IPS-20b (cell line): ENCODE measurements at regions not wholly inside any gene's neighbourhood (a gene's known extent, or its start where the extent isn't known, plus 50 kb on each side); places are given as distances from the start of the nearest gene placed in this dataset.

Experiments used
- H3K27ac ChIP-seq: one replicate; pipeline ENCODE4 v1.5.1; 2013; ENCODE audit warnings: low read length
- H3K27me3 ChIP-seq: 2 replicates; pipeline ENCODE4 v1.6.1; 2013; ENCODE audit warnings: mild to moderate bottlenecking, low read length, inconsistent platforms; ENCODE audit not compliant: insufficient read depth
- H3K36me3 ChIP-seq: 2 replicates; pipeline ENCODE4 v1.6.1; 2013; ENCODE audit warnings: low read depth, mild to moderate bottlenecking, inconsistent platforms, low read length, moderate library complexity; ENCODE audit not compliant: insufficient read depth
- H3K4me1 ChIP-seq: 2 replicates; pipeline ENCODE4 v1.6.1; 2013; ENCODE audit warnings: mild to moderate bottlenecking, control low read depth, inconsistent platforms, low read length, moderate library complexity; ENCODE audit not compliant: insufficient read depth
- H3K4me3 ChIP-seq: 2 replicates; pipeline ENCODE4 v1.5.1; 2013; ENCODE audit warnings: mild to moderate bottlenecking, low read length, inconsistent platforms
- H3K9ac ChIP-seq: 2 replicates; pipeline ENCODE4 v1.6.1; 2013; ENCODE audit warnings: low read depth, mild to moderate bottlenecking, inconsistent platforms, low read length, moderate library complexity
- H3K9me3 ChIP-seq: 2 replicates; pipeline ENCODE4 v1.6.1; 2013; ENCODE audit warnings: mild to moderate bottlenecking, low read depth, low read length, inconsistent platforms; ENCODE audit not compliant: insufficient read depth

- Histone ChIP-seq H3K9me3 (no peaks in the 10 kb centered on the region), H3K36me3 (no peaks in the 10 kb centered on the region), H3K4me1 (no peaks in the 10 kb centered on the region), H3K27ac (no peak overlapping the region), H3K9ac (no peak overlapping the region), H3K27me3 (no peaks in the 10 kb centered on the region), H3K4me3 (no peak overlapping the region)
Observed at GRCh38 chr9:23522952-23523351, 303.1 kb downstream of the ELAVL2 start.

- no peak overlapping the region for H3K9ac ChIP-seq
- H3K27ac ChIP-seq, result no peak overlapping the region
- no peaks in the 10 kb centered on the region for H3K36me3 ChIP-seq
- no peaks in the 10 kb centered on the region for H3K4me1 ChIP-seq
- no peak overlapping the region for H3K4me3 ChIP-seq
- H3K9me3 ChIP-seq, result no peaks in the 10 kb centered on the region
- no peaks in the 10 kb centered on the region for H3K27me3 ChIP-seq
Observed at GRCh38 chr9:23524607-23525155, 301.4 kb downstream of the ELAVL2 start.

GRCh38 chr9:23526806-23527205 lies 299.2 kb downstream of the ELAVL2 start:
- no peak overlapping the region for H3K27ac ChIP-seq
- H3K4me3 ChIP-seq, result no peak overlapping the region

GRCh38 chr9:23532282-23532681 lies 293.8 kb downstream of the ELAVL2 start:
- no peaks in the 10 kb centered on the region for H3K9me3 ChIP-seq
- H3K27ac ChIP-seq, result no peak overlapping the region
- H3K27me3 ChIP-seq, result peaks cover 12% of the 10 kb centered on the region
- H3K4me1 ChIP-seq, result peaks cover 4% of the 10 kb centered on the region; the same call in 1 of the 2 replicates
- no peak overlapping the region for H3K9ac ChIP-seq
- H3K36me3 ChIP-seq, result no peaks in the 10 kb centered on the region
- H3K4me3 ChIP-seq, result no peak overlapping the region

More at GRCh38 chr9:23526806-23527205, 299.2 kb downstream of the ELAVL2 start:
- Histone ChIP-seq H3K27me3 (no peaks in the 10 kb centered on the region), H3K36me3 (no peaks in the 10 kb centered on the region), H3K9me3 (no peaks in the 10 kb centered on the region), H3K9ac (no peak overlapping the region), H3K4me1 (no peaks in the 10 kb centered on the region)

- H3K27ac ChIP-seq, result no peak overlapping the region
- peak overlapping the region; percentile 76 for H3K4me3 ChIP-seq
Observed at GRCh38 chr9:23537192-23538066, 288.6 kb downstream of the ELAVL2 start.

GRCh38 chr9:23538067-23538402 lies 288.0 kb downstream of the ELAVL2 start:
- peaks cover 38% of the 10 kb centered on the region for H3K27me3 ChIP-seq
- H3K9me3 ChIP-seq, result no peaks in the 10 kb centered on the region
- peak overlapping the region; percentile 32; the same call in 1 of the 2 replicates for H3K9ac ChIP-seq
- H3K4me3 ChIP-seq, result peak overlapping the region; percentile 76; the same call in 1 of the 2 replicates
- H3K4me1 ChIP-seq, result peaks cover 4% of the 10 kb centered on the region; the same call in 1 of the 2 replicates
- no peak overlapping the region for H3K27ac ChIP-seq
- H3K36me3 ChIP-seq, result no peaks in the 10 kb centered on the region

More at GRCh38 chr9:23537192-23538066, 288.6 kb downstream of the ELAVL2 start:
- H3K27me3 ChIP-seq, result peaks cover 38% of the 10 kb centered on the region
- H3K36me3 ChIP-seq, result no peaks in the 10 kb centered on the region
- no peaks in the 10 kb centered on the region for H3K9me3 ChIP-seq
- peaks cover 4% of the 10 kb centered on the region; the same call in 1 of the 2 replicates for H3K4me1 ChIP-seq
- peak overlapping the region; percentile 32; the same call in 1 of the 2 replicates for H3K9ac ChIP-seq

GRCh38 chr9:23538461-23539003 lies 287.5 kb downstream of the ELAVL2 start:
- Histone ChIP-seq H3K4me1 (peaks cover 4% of the 10 kb centered on the region; the same call in 1 of the 2 replicates), H3K9me3 (no peaks in the 10 kb centered on the region), H3K9ac (peak overlapping the region; percentile 32; the same call in 1 of the 2 replicates), H3K27ac (no peak overlapping the region), H3K4me3 (peak overlapping the region; percentile 76; the same call in 1 of the 2 replicates), H3K36me3 (no peaks in the 10 kb centered on the region), H3K27me3 (peaks cover 38% of the 10 kb centered on the region)

- H3K9ac ChIP-seq, result no peak overlapping the region
- no peaks in the 10 kb centered on the region for H3K36me3 ChIP-seq
- no peak overlapping the region for H3K27ac ChIP-seq
- H3K9me3 ChIP-seq, result no peaks in the 10 kb centered on the region
- no peak overlapping the region for H3K4me3 ChIP-seq
- H3K27me3 ChIP-seq, result peaks cover 38% of the 10 kb centered on the region
- H3K4me1 ChIP-seq, result peaks cover 4% of the 10 kb centered on the region; the same call in 1 of the 2 replicates
Observed at GRCh38 chr9:23539311-23539710, 286.7 kb downstream of the ELAVL2 start.

GRCh38 chr9:23541976-23542375 lies 284.1 kb downstream of the ELAVL2 start:
- H3K4me3 ChIP-seq, result no peak overlapping the region
- no peak overlapping the region for H3K27ac ChIP-seq
- peaks cover 1% of the 10 kb centered on the region; the same call in 1 of the 2 replicates for H3K4me1 ChIP-seq
- H3K27me3 ChIP-seq, result peaks cover 29% of the 10 kb centered on the region
- no peak overlapping the region for H3K9ac ChIP-seq
- H3K36me3 ChIP-seq, result no peaks in the 10 kb centered on the region
- H3K9me3 ChIP-seq, result no peaks in the 10 kb centered on the region

GRCh38 chr9:23542438-23542837 lies 283.6 kb downstream of the ELAVL2 start:
- H3K4me1 ChIP-seq, result no peaks in the 10 kb centered on the region; the same call in 1 of the 2 replicates
- H3K4me3 ChIP-seq, result no peak overlapping the region
- H3K27ac ChIP-seq, result no peak overlapping the region
- no peaks in the 10 kb centered on the region for H3K36me3 ChIP-seq
- H3K9ac ChIP-seq, result no peak overlapping the region
- no peaks in the 10 kb centered on the region for H3K9me3 ChIP-seq
- peaks cover 24% of the 10 kb centered on the region for H3K27me3 ChIP-seq

- Histone ChIP-seq H3K4me1 (no peaks in the 10 kb centered on the region; the same call in 1 of the 2 replicates), H3K27ac (no peak overlapping the region), H3K4me3 (no peak overlapping the region), H3K9me3 (no peaks in the 10 kb centered on the region), H3K9ac (no peak overlapping the region), H3K36me3 (no peaks in the 10 kb centered on the region), H3K27me3 (peaks cover 19% of the 10 kb centered on the region)
Observed at GRCh38 chr9:23542927-23543326, 283.1 kb downstream of the ELAVL2 start.
